Common myeloid progenitor, CD34-positive (primary cell): ENCODE measurements at regions not wholly inside any gene's neighbourhood (a gene's known extent, or its start where the extent isn't known, plus 50 kb on each side); places are given as distances from the start of the nearest gene placed in this dataset.

Source experiments
- CTCF ChIA-PET: fragments of 350-600 bp; sonication (Branson Sonifier 250); formaldehyde crosslinking; loops from one replicate; lab custom pipeline; 2021; ENCODE audit warnings: antibody characterized with exemption; lab: Charles Lee
- POLR2A ChIA-PET: fragments of 350-600 bp; sonication (Branson Sonifier 250); formaldehyde crosslinking; loops from one replicate; lab custom pipeline; 2021; ENCODE audit warnings: antibody characterized with exemption; lab: Charles Lee
- DNase-seq, 3 donors: peaks; one replicate each; pipeline versions ENCODE4 v3.0.0 to v3.0.0-alpha.2; 2013
- H3K27ac ChIP-seq, 2 experiments: 1 replicate in 1 of 2; 2 replicates in 1 of 2; pipeline ENCODE4 v1.7.0; 2013; ENCODE audit warnings: inconsistent platforms in 2 of 2, low read length in 2 of 2, mild to moderate bottlenecking in 2 of 2, low read depth in 1 of 2, moderate library complexity in 1 of 2; ENCODE audit not compliant: severe bottlenecking in 2 of 2, insufficient read depth in 1 of 2, poor library complexity in 1 of 2
- H3K27me3 ChIP-seq, 5 experiments: replicated peaks in 2 of 5; 1 replicate in 3 of 5; 2 replicates in 2 of 5; pipeline versions ENCODE4 v1.6.1 to v1.7.0; 2013; ENCODE audit warnings: low read length in 4 of 5, mild to moderate bottlenecking in 2 of 5, moderate library complexity in 2 of 5, inconsistent platforms in 1 of 5; ENCODE audit not compliant: insufficient read depth in 5 of 5, control insufficient read depth in 4 of 5
- H3K36me3 ChIP-seq, 4 experiments: 1 replicate in 2 of 4; 2 replicates in 2 of 4; pipeline versions ENCODE4 v1.6.1 to v1.7.0; 2013; ENCODE audit warnings: low read length in 3 of 4, control low read depth in 1 of 4, mild to moderate bottlenecking in 1 of 4; ENCODE audit not compliant: control insufficient read depth in 4 of 4, insufficient read depth in 4 of 4
- H3K4me1 ChIP-seq, 4 experiments: 1 replicate in 3 of 4; 2 replicates in 1 of 4; pipeline versions ENCODE4 v1.6.1 to v1.7.1; 2013; ENCODE audit warnings: low read length in 3 of 4, mild to moderate bottlenecking in 3 of 4, control low read depth in 1 of 4, inconsistent platforms in 1 of 4, moderate library complexity in 1 of 4; ENCODE audit not compliant: control insufficient read depth in 4 of 4, insufficient read depth in 4 of 4; ENCODE audit errors: control extremely low read depth in 1 of 4
- H3K4me3 ChIP-seq, 7 experiments: 1 replicate in 4 of 7; 2 replicates in 3 of 7; pipeline versions ENCODE4 v1.5.1 to v1.7.0; 2013; ENCODE audit warnings: mild to moderate bottlenecking in 7 of 7, low read length in 6 of 7, moderate library complexity in 6 of 7, inconsistent platforms in 2 of 7, low read depth in 2 of 7, control low read depth in 1 of 7; ENCODE audit not compliant: insufficient read depth in 4 of 7, control insufficient read depth in 1 of 7; ENCODE audit errors: extremely low read depth in 1 of 7
- H3K9me3 ChIP-seq, 5 experiments: 1 replicate in 4 of 5; 2 replicates in 1 of 5; pipeline versions ENCODE4 v1.6.1 to v1.7.1; 2013; ENCODE audit warnings: low read length in 4 of 5, mild to moderate bottlenecking in 2 of 5, inconsistent platforms in 1 of 5, low read depth in 1 of 5, moderate library complexity in 1 of 5; ENCODE audit not compliant: control insufficient read depth in 4 of 5, insufficient read depth in 2 of 5; ENCODE audit errors: control extremely low read depth in 1 of 5
- WGBS: methylation state at CpG from one replicate; pipeline ENCODE4 v1.1.5; 2013; ENCODE audit not compliant: insufficient coverage; 5-methylcytosine and 5-hydroxymethylcytosine counted together

DNA sequence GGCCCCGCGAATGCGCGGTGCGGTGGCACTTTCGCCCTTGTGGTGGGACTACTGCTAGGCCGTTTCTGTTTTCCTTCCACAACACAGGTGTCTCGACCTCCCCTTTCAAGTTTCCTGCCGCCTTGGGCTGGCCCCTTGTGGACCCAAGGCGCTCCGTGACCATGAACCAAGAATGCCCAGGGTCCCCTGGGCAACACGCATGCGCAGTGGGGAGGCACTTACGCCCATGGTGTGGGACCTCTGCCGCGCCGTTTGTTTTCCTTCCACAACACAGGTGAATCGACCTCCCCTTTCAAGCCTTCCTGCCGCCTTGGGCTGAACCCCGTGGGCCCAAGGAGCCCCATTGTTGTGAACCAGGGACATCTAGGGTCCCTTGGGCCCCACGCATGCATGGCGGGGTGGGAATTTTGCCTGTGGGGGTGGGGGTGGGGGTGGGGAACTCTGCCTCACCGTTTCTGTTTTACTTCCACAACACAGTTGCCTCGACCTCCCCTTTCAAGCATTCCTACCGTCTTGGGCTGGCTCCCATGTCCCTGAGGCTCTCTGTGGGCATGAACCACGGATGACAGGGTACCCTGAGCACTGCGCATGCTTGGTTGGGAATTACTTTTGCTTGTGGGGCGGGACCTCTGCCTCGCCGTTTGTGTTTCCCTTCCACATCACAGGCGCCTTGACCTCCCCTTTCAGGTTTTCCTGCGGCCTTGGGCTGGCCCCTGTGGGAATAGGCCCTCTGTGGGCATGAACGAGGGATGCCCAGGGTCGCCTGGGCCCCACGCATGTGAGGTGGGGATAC, 355.1 kb downstream of the ALG10 start:
- POLR2A ChIA-PET, result no interaction called here

DNA sequence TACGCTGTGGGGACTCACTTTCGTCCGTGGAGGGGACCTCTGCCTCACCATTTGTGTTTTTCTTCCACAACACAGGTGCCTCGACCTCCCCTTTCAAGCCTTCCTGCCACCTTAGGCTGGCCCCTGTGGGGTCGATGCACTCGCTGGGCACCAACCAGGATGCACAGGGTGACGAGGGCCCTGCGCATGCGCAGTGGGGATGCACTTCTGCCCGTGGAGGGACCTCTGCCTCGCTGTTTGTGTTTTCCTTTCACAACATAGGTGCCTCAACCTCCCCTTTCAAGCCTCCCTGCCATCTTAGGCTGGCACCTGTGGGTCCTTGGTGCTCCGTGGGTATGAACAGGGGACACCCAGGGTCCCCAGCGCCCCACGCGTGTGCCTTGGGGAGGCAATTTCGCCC, 356.8 kb downstream of the ALG10 start:
- WGBS, result 69% methylated on average over 16 of the region's 16 CpGs
- H3K36me3 ChIP-seq, result no peaks in the 10 kb centered on the region
- H3K9me3 ChIP-seq, result peaks cover 0 to 84% (median 69%) of the 10 kb centered on the region in 5 experiments
- H3K27ac ChIP-seq, result no peak overlapping the region
- H3K4me1 ChIP-seq, result no peaks in the 10 kb centered on the region
- no peaks in the 10 kb centered on the region for H3K27me3 ChIP-seq
- ChIA-PET POLR2A (no interaction called here), CTCF (no interaction called here)
- H3K4me3 ChIP-seq, result no peak overlapping the region
- DNase-seq, result no peak

More for the DNA sequence above, 355.1 kb downstream of the ALG10 start:
- H3K4me1 ChIP-seq, result no peaks in the 10 kb centered on the region
- no peaks in the 10 kb centered on the region for H3K27me3 ChIP-seq
- no peaks in the 10 kb centered on the region for H3K36me3 ChIP-seq
- H3K27ac ChIP-seq, result no peak overlapping the region
- CTCF ChIA-PET, result no interaction called here
- no peak overlapping the region for H3K4me3 ChIP-seq
- no peak for DNase-seq
- 73% methylated on average over 27 of the region's 35 CpGs for WGBS
- peaks cover 0 to 77% (median 58%) of the 10 kb centered on the region in 5 experiments for H3K9me3 ChIP-seq

DNA sequence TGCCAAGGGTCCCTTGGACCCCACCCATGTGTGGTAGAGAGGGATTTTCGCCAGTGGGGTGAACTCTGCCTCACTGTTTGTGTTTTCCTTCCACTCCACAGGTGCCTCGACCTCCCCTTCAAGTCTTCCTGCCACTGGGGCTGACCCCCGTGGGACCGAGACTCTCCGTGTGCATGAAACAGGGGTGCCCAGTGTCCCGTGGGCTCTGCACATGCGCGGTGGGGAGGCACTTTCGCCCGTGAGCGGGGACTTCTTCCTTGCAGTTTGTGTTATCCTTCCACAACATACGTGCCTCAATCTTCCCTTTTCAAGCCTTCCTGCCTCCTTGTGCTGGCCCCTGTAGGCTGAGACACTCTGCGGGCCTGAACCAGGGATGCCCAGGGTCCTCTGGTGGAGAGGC, 362.4 kb downstream of the ALG10 start:
- Histone ChIP-seq H3K27me3 (no peaks in the 10 kb centered on the region), H3K4me3 (no peak overlapping the region), H3K27ac (no peak overlapping the region), H3K36me3 (no peaks in the 10 kb centered on the region), H3K4me1 (no peaks in the 10 kb centered on the region), H3K9me3 (peaks cover 0 to 86% (median 82%) of the 10 kb centered on the region in 5 experiments)
- POLR2A ChIA-PET, result no interaction called here
- WGBS, result 88% methylated on average over 11 of the region's 13 CpGs
- CTCF ChIA-PET, result no interaction called here
- DNase-seq, result no peak

DNA sequence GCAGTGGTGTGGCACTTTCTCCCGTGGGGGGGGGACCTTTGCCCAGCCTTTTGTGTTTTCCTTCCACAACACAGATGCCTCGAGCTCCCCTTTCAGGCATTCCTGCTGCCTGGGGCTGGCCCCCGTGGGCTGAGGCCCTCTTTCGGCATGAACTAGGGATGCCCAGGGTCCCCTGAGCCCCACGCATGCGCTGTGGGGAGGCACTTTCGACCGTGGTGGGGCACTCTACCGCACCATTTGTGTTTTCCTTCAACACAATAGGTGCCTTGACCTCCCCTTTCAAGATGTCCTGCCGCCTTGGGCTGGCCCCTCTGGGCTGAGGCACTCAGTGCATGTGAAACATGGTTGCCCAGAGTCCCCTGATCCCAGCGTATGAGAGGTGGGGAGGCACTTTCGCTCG, 363.7 kb downstream of the ALG10 start:
- H3K27ac ChIP-seq, result no peak overlapping the region
- no peaks in the 10 kb centered on the region for H3K36me3 ChIP-seq
- no peaks in the 10 kb centered on the region for H3K27me3 ChIP-seq
- peaks cover 0 to 86% (median 78%) of the 10 kb centered on the region in 5 experiments for H3K9me3 ChIP-seq
- WGBS, result 59% methylated on average over 10 of the region's 13 CpGs
- no peak for DNase-seq
- ChIA-PET POLR2A (no interaction called here), CTCF (no interaction called here)
- H3K4me1 ChIP-seq, result no peaks in the 10 kb centered on the region
- no peak overlapping the region for H3K4me3 ChIP-seq

DNA sequence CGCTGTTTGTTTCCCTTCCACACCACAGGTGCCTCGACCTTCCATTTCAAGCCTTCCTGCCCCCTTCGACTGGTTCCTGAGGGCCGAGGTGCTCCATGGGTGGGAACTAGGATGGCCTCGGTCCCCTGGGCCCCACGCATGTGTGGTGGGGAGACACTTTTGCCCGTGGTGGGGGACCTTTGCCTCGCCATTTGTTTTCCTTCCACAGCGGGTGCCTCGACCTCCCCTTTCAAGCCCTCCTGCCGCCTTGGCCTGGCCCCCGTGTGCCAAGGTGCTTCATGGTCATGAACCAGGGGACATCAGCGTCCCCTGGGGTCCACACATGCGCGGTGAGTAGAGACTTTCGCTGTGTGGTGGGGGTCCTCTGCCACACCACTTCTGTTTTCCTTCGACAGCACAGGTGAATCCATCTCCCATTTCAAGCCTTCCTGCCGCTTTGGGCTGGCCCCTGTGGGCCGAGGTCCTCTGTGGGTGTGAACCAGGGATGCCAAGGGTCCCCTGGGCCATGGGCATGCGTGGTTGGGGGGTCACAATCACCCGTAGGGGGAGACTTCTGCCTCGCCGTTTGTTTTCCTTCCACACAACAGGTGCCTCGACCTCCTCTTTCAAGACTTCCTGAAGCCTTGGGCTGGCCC, 364.4 kb downstream of the ALG10 start:
- Histone ChIP-seq H3K4me3 (no peak overlapping the region), H3K27ac (no peak overlapping the region), H3K9me3 (peaks cover 0 to 87% (median 77%) of the 10 kb centered on the region in 5 experiments), H3K36me3 (no peaks in the 10 kb centered on the region), H3K27me3 (no peaks in the 10 kb centered on the region), H3K4me1 (no peaks in the 10 kb centered on the region)
- 81% methylated on average over 20 of the region's 24 CpGs for WGBS
- CTCF ChIA-PET, result no interaction called here
- no peak for DNase-seq
- POLR2A ChIA-PET, result no interaction called here

DNA sequence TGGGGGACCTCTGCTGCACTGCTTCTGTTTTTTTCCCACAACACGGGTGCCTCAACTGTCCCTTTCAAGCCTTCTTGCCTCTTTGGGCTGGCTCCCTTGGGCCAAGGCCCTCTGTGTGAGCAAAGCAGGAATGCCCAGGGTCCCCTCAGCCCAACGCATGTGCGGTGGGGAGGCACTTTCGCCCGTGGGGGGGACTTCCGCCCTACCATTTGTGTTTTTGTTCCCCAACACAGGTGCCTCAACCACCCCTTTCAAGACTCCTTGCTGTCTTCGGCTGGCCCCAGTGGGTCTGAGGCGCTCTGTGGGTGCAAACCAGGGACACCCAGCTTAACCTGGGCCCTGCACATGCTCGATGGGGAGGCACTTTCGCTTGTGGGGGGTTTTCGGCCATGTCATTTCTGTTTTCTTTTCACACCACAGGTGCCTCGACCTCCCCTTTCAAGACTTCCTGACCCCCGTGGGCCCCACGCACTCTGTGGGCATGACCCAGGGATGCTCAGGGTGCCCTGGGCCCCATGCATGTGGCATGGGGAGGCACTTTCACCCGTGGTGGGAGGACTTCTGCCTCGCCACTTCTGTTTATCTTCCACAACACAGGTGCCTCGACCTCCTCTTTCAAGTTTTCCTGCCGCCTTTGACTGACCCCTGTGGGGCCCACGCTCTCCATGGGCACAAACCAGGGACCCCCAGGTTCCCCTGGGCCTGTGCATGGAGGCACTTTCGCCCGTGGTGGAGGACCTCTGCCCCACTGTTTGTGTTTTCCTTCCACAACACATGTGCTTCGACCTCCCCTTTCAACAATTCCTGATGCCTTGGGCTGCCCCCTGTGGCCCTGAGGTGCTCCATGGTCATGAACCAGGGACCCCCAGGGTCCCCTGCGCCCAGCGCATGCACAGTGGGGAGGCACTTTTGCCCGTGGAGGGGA, 365.7 kb downstream of the ALG10 start:
- Histone ChIP-seq H3K27ac (no peak overlapping the region), H3K27me3 (no peaks in the 10 kb centered on the region), H3K9me3 (peaks cover 0 to 87% (median 77%) of the 10 kb centered on the region in 5 experiments), H3K4me3 (no peak overlapping the region), H3K36me3 (no peaks in the 10 kb centered on the region), H3K4me1 (no peaks in the 10 kb centered on the region)
- ChIA-PET CTCF (no interaction called here), POLR2A (no interaction called here)
- no peak for DNase-seq
- WGBS, result 81% methylated on average over 24 of the region's 25 CpGs
